GM12865 (cell line): ENCODE measurements at regions not wholly inside any gene's neighbourhood (a gene's known extent, or its start where the extent isn't known, plus 50 kb on each side); places are given as distances from the start of the nearest gene placed in this dataset.
A peak's percentile ranks its signal among the peaks of the same experiment; 100 is the strongest.
"Not testable (repeated sequence)": the region's sequence is repeated elsewhere in the genome, so short reads cannot be mapped to it uniquely, and the experiment has no call there.

Experiments used
- DNase-seq: peaks from one replicate; pipeline ENCODE4 v3.0.0; 2010; ENCODE audit warnings: low read depth
- H3K4me3 ChIP-seq: 2 replicates; pipeline ENCODE4 v1.5.1; 2011; ENCODE audit warnings: mild to moderate bottlenecking, low read depth, low read length, control low read depth
- TF ChIP-seq, protein P1 (sequence below): IDR thresholded peaks from 2 replicates; pipeline ENCODE4 v1.5.1; 2011; ENCODE audit warnings: low read length, control low read depth, low read depth, inconsistent platforms; ENCODE audit not compliant: insufficient read depth; ENCODE audit errors: missing control alignments

DNA sequence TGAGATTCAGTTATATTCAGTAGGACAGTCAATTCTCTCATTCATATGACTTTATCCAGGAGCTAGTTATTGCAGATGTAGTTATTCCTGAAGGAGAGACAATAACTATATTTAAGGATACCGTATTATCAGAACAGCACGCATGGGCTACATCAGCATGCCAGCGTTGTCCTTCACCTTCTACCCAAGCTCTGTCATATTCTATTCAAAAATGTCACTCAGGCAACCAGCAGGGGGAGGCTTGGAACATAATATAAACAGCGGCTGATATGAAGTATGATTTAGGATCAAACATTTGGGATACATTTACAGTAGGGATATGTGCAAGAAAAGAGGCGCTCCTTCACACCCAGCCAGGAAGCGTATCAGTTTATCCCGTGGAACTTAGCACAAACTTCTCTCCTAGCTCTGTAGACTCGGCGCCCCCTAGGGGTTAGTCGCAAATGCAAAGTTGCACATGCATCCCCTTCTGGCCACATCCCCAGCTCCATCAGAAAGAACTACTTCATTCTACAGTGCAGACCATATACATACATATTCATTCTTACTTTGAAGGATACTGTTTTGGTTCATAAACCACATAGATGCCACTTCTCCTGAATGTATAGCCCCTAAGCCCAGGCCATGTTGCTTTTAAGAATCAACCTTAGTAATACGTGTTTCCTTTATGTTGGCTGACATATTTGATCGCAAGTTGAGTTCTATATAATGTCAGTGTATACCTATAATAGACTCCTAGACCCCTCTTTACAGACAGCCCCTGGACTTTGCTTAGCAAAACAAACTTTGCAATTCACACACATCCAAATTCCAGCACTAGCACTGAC, 759.4 kb downstream of the ADCYAP1 start:
- TF ChIP-seq, protein P1, sequence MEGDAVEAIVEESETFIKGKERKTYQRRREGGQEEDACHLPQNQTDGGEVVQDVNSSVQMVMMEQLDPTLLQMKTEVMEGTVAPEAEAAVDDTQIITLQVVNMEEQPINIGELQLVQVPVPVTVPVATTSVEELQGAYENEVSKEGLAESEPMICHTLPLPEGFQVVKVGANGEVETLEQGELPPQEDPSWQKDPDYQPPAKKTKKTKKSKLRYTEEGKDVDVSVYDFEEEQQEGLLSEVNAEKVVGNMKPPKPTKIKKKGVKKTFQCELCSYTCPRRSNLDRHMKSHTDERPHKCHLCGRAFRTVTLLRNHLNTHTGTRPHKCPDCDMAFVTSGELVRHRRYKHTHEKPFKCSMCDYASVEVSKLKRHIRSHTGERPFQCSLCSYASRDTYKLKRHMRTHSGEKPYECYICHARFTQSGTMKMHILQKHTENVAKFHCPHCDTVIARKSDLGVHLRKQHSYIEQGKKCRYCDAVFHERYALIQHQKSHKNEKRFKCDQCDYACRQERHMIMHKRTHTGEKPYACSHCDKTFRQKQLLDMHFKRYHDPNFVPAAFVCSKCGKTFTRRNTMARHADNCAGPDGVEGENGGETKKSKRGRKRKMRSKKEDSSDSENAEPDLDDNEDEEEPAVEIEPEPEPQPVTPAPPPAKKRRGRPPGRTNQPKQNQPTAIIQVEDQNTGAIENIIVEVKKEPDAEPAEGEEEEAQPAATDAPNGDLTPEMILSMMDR = peak; percentile 72
- no peak overlapping the region for H3K4me3 ChIP-seq
- peak; percentile 51 for DNase-seq

DNA sequence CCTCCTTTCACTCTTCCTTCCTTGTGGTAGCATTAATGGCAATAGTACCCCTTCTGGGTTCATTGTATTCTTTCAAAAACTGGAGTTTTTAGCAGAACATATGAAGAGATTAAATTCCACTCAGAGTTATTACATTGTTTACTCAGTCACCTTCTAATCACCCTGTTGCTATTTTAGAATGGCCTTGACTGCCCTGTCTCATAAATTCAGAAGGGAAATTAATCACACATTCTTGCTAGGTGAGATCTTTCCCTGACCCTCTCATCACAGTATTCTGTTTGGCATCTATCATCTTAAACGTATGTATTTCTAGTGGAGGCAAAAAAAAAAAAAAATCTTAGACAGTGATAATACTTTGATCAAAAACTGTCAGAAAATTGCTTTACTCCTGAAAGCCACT, 760.4 kb downstream of the ADCYAP1 start:
- TF ChIP-seq, protein P1 = no peak

DNA sequence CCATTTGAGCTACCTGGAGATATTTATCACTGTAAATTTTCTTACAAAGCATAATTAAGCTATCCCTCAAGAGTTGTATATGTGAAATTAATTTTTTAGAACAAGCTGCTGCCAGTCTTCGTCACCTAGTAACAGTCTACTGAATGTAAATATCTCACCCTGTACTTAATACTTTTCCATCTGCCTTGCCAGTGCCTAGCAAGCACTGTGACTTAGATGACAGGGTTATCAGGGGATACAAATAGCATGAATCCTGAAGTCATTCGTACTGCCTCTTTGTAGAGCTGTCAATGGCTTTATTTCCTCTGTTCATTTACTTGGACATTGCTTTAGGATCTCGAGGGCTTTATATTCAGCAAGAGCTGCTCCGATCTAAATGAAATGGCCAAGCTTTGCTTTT, 763.6 kb downstream of the ADCYAP1 start:
- no peak overlapping the region for H3K4me3 ChIP-seq
- no peak for DNase-seq
- TF ChIP-seq, protein P1 = no peak

More for the DNA sequence above, 760.4 kb downstream of the ADCYAP1 start:
- DNase-seq = no peak
- H3K4me3 ChIP-seq = no peak overlapping the region

DNA sequence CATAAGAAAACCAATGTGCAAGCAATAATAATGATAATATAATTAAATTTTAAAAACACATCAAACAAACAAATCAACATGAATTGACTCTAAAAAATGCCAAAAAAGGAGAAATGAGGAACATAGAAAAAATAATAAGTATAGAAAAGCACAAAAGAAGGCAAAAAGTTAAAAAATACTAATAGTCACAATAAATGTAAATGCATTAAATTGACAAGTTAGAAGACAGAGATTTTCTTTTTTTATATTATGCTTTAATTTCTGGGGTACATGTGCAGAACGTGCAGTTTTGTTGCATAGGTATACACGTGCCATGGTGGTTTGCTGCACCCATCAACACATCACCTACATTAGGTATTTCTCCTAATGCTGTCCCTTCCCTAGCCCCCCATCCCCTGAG, 767.0 kb downstream of the ADCYAP1 start:
- not testable (repeated sequence) for H3K4me3 ChIP-seq, DNase-seq

DNA sequence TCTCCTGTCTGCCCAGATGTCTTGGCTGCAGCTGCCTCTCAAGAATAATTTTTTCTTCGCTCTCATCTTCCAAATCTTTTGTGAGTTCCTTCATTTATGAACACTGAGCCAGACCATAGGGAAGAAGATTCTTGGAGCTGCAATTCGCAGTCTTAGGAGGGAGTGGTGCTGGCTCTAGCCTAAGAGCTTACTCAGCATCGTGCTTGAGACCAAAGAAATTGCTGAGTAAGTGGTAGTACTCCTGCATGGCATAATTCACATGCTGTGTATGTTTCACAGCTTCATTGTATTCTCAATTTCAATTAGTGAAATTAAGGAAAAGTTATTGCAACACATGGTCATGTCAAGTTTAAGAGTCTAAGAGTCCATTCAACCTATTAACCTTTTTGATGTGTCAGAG, 771.7 kb downstream of the ADCYAP1 start:
- TF ChIP-seq, protein P1 = no peak
- DNase-seq = no peak
- no peak overlapping the region for H3K4me3 ChIP-seq

DNA sequence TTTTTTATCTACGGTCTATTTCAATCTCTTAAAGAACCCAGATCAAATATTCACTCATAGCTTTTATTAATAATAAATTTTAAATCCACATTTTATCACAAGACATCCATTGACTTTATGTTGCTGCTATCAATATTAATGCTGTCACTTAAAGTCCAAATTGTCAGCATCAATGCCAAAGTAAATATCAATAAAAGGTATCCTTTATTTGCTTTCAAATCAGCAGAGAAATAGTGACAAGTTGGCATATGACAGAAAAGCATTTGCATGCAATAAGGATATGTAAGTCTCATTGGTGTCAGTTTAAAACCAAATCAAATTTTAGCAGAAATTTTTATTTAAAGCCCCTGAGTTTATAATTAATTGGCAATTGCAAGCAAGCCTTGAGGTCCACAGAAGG, 775.4 kb downstream of the ADCYAP1 start:
- TF ChIP-seq, protein P1 = no peak
- DNase-seq = no peak
- no peak overlapping the region for H3K4me3 ChIP-seq

DNA sequence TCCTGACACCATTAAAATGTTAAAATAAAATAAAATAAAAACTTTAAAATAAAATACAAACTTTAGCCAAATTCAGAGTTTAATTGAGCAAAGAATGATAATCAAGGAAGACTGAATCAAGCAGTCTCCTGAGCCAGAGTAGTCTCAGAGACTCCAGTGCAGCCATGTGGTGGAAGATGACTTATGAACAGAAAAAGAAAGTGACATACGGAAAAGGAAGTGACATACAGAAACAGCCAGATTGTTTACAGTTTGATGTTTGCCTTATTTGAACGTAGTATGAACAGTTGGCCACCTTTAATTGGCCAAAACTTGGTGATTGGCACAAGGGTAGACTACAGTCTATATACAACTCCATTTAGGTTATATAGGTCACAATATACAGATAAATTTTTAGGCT, 787.2 kb downstream of the ADCYAP1 start:
- TF ChIP-seq, protein P1 = no peak
- no peak for DNase-seq
- no peak overlapping the region for H3K4me3 ChIP-seq
